Femur (tissue), 1 donor: ENCODE measurements at regions not wholly inside any gene's neighbourhood (a gene's known extent, or its start where the extent isn't known, plus 50 kb on each side); places are given as distances from the start of the nearest gene placed in this dataset.

Source experiments
- DNase-seq: peaks from one replicate; pipeline ENCODE4 v3.0.0-alpha.2; 2017

DNA sequence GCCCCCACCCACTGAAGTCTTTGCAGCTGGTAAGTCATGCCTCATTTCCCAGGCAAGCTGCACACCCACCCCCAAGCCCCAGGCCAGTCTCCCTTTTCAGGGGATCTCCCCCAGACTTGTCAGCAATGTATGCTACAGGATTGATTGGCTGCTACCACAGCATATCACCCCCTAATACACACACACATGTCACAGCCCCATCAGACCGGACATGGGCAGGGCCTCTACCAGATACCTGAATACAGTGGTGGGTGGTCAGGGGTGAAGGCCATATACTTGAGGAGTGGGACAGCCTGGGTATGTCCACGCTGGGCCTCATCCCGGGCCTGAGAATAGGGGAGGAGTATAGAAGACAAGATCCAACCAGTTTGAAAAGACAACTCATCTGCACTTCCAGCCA lies 63.4 kb upstream of the ARAP3 start:
- no peak for DNase-seq

DNA sequence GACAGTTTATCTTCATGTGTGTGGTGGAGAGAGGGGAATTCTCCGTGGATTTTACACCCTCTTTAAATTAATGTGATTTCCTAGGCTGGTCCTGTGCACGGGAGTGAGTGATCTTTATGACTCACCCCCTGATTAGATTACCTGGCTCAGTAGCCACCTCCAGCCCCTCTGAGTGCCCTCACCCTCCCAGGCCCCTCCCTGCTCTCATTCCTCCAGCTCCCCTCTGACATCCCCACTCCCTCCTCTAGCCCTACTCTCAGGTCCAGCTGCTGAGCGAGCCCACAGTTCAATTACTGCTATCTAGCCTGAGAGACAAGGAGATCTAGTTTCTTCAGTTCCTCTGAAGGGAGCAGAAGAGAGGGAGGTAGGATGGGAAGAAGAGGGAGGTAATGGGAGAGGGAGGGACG lies 61.8 kb upstream of the ARAP3 start:
- DNase-seq, result no peak

DNA sequence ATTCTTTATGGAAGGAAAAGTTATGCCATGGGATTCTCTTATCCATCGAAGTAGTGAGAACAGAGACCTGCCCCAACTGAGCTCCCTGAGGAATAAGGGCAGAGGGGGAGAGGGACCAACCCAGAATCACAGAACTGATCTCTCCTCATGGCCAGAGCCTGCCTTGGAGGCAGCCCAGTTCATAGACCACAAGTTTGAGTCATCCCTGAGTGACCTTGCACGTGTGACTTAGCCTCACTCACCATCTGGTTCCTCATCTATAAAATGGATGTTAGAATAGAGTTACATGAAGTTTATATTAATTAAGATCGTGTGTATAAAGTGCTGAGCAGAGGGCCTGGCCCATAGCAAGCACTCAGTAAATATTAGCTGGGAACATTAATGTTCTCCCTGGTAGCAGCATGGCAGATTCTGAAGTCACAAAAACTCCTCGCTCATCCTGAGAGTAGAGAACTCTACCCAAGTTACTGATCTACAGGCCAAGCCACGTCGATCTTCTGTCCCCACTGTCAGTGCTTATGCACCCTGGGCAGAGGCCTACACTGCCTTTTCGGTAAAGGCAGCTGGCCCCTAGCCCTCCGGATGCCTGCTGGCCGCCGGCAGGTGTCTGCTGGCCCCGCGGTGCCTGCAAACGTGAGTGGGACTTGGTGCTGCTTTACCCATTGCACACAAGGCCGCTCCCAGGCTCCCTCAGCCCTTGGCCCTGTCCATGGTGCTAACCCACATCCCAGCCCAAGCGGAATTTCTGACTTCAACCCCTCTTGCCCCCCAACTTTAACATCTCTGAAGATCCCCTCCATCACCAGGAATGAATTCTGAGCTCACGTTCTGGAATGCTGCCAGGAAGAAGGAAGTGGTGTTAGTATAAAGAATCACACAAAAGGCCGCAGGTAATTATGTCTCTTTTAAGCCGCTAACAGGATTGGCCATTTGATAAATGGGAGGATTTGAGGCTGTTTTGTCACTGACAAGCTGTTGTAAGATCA lies 61.1 kb upstream of the ARAP3 start:
- DNase-seq, result peak; percentile 43

DNA sequence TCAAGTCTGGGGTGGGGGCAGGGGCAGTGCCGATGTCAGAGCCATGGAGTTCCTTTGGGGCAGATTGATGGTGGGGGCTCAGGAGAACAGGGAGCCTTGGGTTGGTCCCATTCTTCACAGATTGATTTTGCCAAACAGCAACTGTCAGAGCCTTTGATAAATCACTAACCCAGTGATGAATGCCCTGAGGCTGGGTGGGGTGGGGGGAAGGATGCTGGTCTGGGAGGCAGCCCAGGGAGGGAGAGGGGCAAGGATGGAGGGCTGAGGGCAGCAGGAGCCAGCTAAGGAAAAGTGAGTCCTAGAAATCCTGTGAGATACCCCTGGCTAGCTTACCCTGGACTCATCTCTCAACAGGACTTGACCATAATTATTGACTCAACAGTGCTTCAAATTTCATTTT lies 60.1 kb upstream of the ARAP3 start:
- no peak for DNase-seq

DNA sequence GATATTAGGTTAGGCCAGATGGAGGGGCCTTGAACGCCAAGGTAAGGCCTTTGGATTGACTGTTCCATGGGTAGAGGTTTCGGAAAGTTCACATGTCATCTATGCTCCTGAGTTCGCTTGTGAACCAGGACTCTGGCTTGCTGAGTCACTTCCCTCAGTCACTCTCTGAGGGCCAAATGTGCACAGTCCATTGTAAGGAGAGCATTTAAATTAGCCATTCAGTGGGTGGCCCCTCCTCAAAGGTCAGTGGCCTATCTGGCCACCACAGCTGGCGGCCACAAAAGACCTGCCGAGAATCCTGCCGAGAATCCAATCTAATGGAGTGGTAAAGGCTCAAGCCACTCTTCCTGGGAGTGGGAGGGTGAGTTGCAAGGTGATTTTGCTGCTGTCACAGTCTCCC lies 58.9 kb upstream of the ARAP3 start:
- no peak for DNase-seq

DNA sequence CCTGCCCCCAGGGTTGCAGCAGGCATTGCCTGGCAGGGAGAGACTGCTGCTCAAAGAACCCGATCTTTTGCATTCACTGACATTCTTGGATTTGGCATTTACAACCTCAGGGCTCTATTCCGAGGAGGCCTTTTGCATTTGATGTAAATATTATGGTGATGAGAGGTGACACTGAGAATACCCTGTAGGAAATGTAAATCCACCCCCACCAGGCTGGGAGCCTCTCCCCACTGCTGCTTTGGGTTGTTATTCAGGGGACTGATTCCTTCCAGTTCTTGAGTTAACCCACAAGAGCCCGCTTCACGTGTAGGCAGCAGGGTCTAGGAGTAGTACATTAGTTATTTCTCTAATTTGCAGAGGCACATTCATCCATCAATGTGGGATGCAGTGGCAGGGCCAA lies 55.5 kb upstream of the ARAP3 start:
- no peak for DNase-seq

DNA sequence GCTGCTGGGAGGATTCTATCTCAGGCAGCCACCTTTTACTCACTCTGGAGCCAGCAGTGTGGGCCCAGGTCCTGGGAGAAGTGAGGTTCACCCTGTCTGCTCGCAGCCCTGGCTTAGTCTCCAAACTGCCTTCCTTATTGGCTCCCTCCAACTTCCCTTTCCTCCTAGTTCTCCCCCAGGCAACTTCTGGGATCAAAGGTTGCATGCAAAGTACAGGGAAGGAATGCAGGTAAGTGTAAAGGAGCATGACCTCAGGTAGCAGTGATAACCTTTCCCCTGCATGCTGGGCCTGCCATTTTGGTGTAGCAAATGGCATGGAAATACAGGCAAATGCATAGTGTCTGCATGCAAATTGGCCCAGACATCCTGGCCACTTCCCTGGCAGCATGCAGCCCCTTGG lies 53.8 kb upstream of the ARAP3 start:
- no peak for DNase-seq

DNA sequence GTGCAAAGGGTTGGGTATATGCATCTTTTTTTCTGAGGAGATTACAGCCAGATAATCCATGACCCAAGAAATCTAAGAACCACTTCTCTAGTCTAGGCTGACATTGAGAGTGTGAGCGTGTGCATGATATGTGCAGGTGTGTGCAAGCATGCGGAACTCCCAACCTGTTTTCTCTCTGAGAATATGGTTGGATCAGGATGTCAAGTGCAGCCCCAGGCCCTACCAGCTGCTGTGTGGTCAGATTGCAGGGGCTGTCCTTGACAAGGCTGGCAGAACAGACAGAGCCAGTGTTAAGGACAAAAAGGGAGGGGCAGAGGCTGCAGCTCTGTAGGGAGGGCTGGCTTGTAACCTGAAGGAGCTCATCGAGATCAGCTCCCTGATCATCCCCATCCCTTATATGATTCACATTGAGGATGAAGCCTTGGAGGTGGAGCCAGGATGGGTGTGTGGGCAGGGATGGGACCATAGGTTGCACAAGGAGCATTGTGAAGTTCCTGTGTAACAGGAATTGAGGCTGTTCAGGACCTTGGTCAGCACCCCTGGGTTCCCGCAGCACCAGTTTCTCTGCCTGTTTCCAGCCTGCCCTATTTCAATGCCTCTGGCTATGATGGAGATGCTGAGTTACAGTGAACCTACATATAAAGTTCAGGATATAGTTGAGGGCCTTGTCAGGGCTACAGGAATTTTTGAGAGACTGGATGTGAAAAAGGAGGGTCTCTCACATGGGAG lies 52.6 kb upstream of the ARAP3 start:
- DNase-seq, result peak; percentile 58

DNA sequence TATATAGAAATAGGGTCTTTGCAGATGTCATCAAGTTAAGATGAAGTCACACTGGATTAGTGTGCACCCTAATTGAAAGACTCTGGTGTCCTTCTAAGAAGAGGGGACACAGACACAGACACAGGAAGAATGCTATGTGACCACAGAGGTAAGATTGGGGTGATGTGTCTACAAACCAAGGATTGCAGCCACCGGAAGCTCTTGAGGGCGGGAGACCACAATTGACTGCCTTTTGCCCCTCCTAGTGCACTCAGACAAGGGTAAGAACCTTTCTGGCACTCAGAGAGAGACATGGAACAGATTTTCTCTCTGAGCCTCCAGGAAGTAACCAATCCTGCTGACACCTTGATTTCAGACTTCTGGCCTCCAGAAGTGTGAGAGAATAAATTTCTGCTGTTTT lies 51.2 kb upstream of the ARAP3 start:
- no peak for DNase-seq

DNA sequence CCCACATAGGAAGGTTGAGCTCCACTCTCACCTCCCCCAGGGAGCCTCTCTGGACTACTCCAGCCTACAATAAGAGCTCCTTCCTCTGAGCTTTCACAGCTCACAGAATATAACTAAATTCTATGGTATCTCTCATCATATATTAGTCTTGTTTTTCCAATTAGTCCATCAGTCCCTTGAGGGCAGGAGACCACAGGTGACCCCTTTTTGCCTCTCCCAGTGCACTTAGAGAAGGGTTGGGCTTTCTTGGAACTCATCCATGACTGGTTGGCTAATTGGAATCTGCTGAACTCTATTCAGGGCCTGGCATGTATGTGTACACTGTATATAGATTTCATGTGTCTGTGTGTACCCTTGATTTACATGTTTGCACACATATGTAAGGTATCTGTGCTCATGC lies 50.4 kb upstream of the ARAP3 start:
- DNase-seq, result no peak
